GM23338 (cell line): ENCODE measurements at regions not wholly inside any gene's neighbourhood (a gene's known extent, or its start where the extent isn't known, plus 50 kb on each side); places are given as distances from the start of the nearest gene placed in this dataset.

ENCODE experiments used
- ATAC-seq: fragments of 200-7000 bp; cut with Tn5 transposase; 3 replicates; pipeline ENCODE4 v1.9.1; 2020
- DNase-seq: peaks from one replicate; pipeline ENCODE4 v3.0.0-alpha.2; 2015; ENCODE audit warnings: low spot score
- H2AFZ ChIP-seq: fragments of 200-600 bp; sonication (generic); 2 replicates; pipeline ENCODE4 v1.8.0; 2016; ENCODE audit warnings: antibody characterized with exemption, mild to moderate bottlenecking, moderate library complexity
- H3F3A ChIP-seq: fragments of 200-600 bp; sonication (generic); replicated peaks from 2 replicates; pipeline ENCODE4 v1.8.0; 2017; ENCODE audit warnings: antibody characterized with exemption, mixed run types, low read depth
- H3K27ac ChIP-seq: fragments of 200-600 bp; sonication (generic); 2 replicates; pipeline ENCODE4 v1.6.1; 2016; ENCODE audit warnings: low read depth
- H3K27me3 ChIP-seq: fragments of 200-600 bp; sonication (generic); 2 replicates; pipeline ENCODE4 v1.8.0; 2016; ENCODE audit warnings: mild to moderate bottlenecking, mixed run types, moderate library complexity; ENCODE audit not compliant: insufficient read depth
- H3K36me3 ChIP-seq: fragments of 200-600 bp; sonication (generic); 2 replicates; pipeline ENCODE4 v1.8.0; 2016; ENCODE audit warnings: mild to moderate bottlenecking; ENCODE audit not compliant: insufficient read depth
- H3K4me1 ChIP-seq: fragments of 200-600 bp; sonication (generic); 2 replicates; pipeline ENCODE4 v1.8.0; 2016; ENCODE audit warnings: mild to moderate bottlenecking, moderate library complexity; ENCODE audit not compliant: insufficient read depth
- H3K4me2 ChIP-seq: fragments of 200-600 bp; sonication (generic); 2 replicates; pipeline ENCODE4 v1.7.1; 2017; ENCODE audit warnings: mixed run types
- H3K4me3 ChIP-seq: fragments of 200-600 bp; sonication (generic); 2 replicates; pipeline ENCODE4 v1.6.1; 2016; ENCODE audit warnings: mixed run types
- H3K79me2 ChIP-seq: fragments of 200-600 bp; sonication (generic); replicated peaks from 2 replicates; pipeline ENCODE4 v1.8.0; 2017; ENCODE audit warnings: mild to moderate bottlenecking; ENCODE audit not compliant: insufficient read depth
- H3K9me2 ChIP-seq: fragments of 200-600 bp; sonication (generic); 2 replicates; pipeline ENCODE4 v1.8.0; 2017; ENCODE audit not compliant: insufficient read depth
- H4K20me1 ChIP-seq: fragments of 200-600 bp; sonication (generic); replicated peaks from 2 replicates; pipeline ENCODE4 v1.8.0; 2017; ENCODE audit warnings: mild to moderate bottlenecking; ENCODE audit not compliant: insufficient read depth
- H3K27ac Mint-ChIP-seq: 2 replicates; pipeline ENCODE4 v1.8.0; 2020; ENCODE audit warnings: inconsistent platforms, mild to moderate bottlenecking, moderate library complexity, mixed read lengths
- H3K27me3 Mint-ChIP-seq: 3 replicates; pipeline ENCODE4 v1.8.0; 2022; ENCODE audit warnings: low read depth, mild to moderate bottlenecking, moderate library complexity, mixed read lengths, inconsistent platforms; ENCODE audit not compliant: insufficient read depth, poor library complexity
- H3K36me3 Mint-ChIP-seq: 3 replicates; pipeline ENCODE4 v1.8.0; 2021; ENCODE audit warnings: low read depth, mild to moderate bottlenecking, inconsistent platforms, moderate library complexity, mixed read lengths
- H3K4me1 Mint-ChIP-seq: 3 replicates; pipeline ENCODE4 v1.8.0; 2020; ENCODE audit warnings: mild to moderate bottlenecking, inconsistent platforms, mixed read lengths
- H3K4me3 Mint-ChIP-seq: 3 replicates; pipeline ENCODE4 v1.8.0; 2021; ENCODE audit warnings: moderate library complexity, mild to moderate bottlenecking, inconsistent platforms, mixed read lengths
- H3K9me3 Mint-ChIP-seq: 3 replicates; pipeline ENCODE4 v1.8.0; 2020; ENCODE audit warnings: moderate library complexity, mild to moderate bottlenecking, inconsistent platforms, mixed read lengths
- ETS1 ChIP-seq: IDR thresholded peaks from 2 replicates; pipeline ENCODE4 v1.6.1; 2016; ENCODE audit warnings: antibody characterized with exemption
- EZH2 ChIP-seq: fragments of 200-600 bp; sonication (generic); IDR thresholded peaks from one replicate; pipeline ENCODE4 v1.8.0; 2017; ENCODE audit warnings: antibody characterized with exemption, mild to moderate bottlenecking, low read depth; ENCODE audit not compliant: unreplicated experiment
- EZH2phosphoT487 ChIP-seq: fragments of 200-600 bp; sonication (generic); IDR thresholded peaks from one replicate; pipeline ENCODE4 v1.8.1; 2018; ENCODE audit warnings: antibody characterized with exemption; ENCODE audit not compliant: unreplicated experiment
- JUNB ChIP-seq: IDR thresholded peaks from one replicate; pipeline ENCODE4 v1.6.1; 2016; ENCODE audit warnings: antibody characterized with exemption; ENCODE audit not compliant: unreplicated experiment
- STAT1 ChIP-seq: IDR thresholded peaks from one replicate; pipeline ENCODE4 v1.6.1; 2016; ENCODE audit warnings: antibody characterized with exemption; ENCODE audit not compliant: unreplicated experiment
- ZNF331 ChIP-seq: fragments of 250-450 bp; sonication (Bioruptor Pico); IDR thresholded peaks from 2 replicates; pipeline ENCODE4 v1.5.0; 2020; ENCODE audit warnings: low read depth, mild to moderate bottlenecking, moderate library complexity
- TF ChIP-seq, protein P1 (sequence below): fragments of 250-450 bp; sonication (Bioruptor Pico); IDR thresholded peaks from 2 replicates; pipeline ENCODE4 v1.5.0; 2020; ENCODE audit warnings: mild to moderate bottlenecking, moderate library complexity

GRCh38 chr12:87317302-87317701, 711.9 kb downstream of the C12orf50 start (continued):
- TF ChIP-seq, protein P1, sequence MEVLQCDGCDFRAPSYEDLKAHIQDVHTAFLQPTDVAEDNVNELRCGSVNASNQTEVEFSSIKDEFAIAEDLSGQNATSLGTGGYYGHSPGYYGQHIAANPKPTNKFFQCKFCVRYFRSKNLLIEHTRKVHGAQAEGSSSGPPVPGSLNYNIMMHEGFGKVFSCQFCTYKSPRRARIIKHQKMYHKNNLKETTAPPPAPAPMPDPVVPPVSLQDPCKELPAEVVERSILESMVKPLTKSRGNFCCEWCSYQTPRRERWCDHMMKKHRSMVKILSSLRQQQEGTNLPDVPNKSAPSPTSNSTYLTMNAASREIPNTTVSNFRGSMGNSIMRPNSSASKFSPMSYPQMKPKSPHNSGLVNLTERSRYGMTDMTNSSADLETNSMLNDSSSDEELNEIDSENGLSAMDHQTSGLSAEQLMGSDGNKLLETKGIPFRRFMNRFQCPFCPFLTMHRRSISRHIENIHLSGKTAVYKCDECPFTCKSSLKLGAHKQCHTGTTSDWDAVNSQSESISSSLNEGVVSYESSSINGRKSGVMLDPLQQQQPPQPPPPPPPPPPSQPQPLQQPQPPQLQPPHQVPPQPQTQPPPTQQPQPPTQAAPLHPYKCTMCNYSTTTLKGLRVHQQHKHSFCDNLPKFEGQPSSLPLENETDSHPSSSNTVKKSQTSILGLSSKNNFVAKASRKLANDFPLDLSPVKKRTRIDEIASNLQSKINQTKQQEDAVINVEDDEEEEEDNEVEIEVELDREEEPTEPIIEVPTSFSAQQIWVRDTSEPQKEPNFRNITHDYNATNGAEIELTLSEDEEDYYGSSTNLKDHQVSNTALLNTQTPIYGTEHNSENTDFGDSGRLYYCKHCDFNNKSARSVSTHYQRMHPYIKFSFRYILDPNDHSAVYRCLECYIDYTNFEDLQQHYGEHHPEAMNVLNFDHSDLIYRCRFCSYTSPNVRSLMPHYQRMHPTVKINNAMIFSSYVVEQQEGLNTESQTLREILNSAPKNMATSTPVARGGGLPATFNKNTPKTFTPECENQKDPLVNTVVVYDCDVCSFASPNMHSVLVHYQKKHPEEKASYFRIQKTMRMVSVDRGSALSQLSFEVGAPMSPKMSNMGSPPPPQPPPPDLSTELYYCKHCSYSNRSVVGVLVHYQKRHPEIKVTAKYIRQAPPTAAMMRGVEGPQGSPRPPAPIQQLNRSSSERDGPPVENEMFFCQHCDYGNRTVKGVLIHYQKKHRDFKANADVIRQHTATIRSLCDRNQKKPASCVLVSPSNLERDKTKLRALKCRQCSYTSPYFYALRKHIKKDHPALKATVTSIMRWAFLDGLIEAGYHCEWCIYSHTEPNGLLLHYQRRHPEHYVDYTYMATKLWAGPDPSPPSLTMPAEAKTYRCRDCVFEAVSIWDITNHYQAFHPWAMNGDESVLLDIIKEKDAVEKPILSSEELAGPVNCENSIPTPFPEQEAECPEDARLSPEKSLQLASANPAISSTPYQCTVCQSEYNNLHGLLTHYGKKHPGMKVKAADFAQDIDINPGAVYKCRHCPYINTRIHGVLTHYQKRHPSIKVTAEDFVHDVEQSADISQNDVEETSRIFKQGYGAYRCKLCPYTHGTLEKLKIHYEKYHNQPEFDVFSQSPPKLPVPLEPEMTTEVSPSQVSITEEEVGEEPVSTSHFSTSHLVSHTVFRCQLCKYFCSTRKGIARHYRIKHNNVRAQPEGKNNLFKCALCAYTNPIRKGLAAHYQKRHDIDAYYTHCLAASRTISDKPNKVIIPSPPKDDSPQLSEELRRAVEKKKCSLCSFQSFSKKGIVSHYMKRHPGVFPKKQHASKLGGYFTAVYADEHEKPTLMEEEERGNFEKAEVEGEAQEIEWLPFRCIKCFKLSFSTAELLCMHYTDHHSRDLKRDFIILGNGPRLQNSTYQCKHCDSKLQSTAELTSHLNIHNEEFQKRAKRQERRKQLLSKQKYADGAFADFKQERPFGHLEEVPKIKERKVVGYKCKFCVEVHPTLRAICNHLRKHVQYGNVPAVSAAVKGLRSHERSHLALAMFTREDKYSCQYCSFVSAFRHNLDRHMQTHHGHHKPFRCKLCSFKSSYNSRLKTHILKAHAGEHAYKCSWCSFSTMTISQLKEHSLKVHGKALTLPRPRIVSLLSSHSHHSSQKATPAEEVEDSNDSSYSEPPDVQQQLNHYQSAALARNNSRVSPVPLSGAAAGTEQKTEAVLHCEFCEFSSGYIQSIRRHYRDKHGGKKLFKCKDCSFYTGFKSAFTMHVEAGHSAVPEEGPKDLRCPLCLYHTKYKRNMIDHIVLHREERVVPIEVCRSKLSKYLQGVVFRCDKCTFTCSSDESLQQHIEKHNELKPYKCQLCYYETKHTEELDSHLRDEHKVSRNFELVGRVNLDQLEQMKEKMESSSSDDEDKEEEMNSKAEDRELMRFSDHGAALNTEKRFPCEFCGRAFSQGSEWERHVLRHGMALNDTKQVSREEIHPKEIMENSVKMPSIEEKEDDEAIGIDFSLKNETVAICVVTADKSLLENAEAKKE (CRISPR knock-in tag): no peak
- TF ChIP-seq JUNB (no peak), EZH2phosphoT487 (no peak)

DNA sequence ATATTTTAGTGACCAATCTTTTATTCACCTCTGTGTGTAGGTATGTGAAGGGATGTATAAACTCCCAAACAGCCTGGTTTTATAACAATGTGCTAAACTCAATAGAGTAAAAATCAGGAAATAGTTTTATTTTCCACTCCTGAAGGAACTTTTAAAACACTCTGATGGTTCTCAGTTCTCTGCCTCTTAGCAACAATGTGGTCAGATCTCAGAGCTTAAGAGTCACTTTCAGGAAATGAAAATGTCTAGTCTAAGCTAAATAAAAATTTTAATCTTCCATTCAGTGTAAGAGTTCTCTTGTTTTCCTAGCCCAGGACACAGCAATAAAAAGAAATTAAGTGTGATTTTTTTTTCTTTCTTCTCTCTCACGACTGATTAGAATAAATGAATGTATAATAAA, 718.0 kb downstream of the C12orf50 start:
- Histone ChIP-seq H3K9me2 (no peaks in the 10 kb centered on the region), H3K4me2 (no peak overlapping the region), H3K79me2 (no peaks in the 10 kb centered on the region), H3K4me1 (no peaks in the 10 kb centered on the region), H3K4me3 (no peak overlapping the region), H3F3A (no peaks in the 10 kb centered on the region), H2AFZ (no peak overlapping the region), H3K27me3 (no peaks in the 10 kb centered on the region), H3K27ac (no peak overlapping the region), H4K20me1 (no peaks in the 10 kb centered on the region), H3K36me3 (no peaks in the 10 kb centered on the region)
- no peaks in the 10 kb centered on the region for H3K9me3 Mint-ChIP-seq
- H3K4me3 Mint-ChIP-seq: no peak overlapping the region
- ATAC-seq: no peak
- no peak for DNase-seq
- peaks cover 2% of the 10 kb centered on the region; the same call in 1 of the 3 replicates for H3K4me1 Mint-ChIP-seq
- H3K36me3 Mint-ChIP-seq: no peaks in the 10 kb centered on the region
- no peak overlapping the region for H3K27ac Mint-ChIP-seq
- H3K27me3 Mint-ChIP-seq: no peaks in the 10 kb centered on the region
- TF ChIP-seq EZH2 (no peak), ZNF331 (CRISPR knock-in tag) (no peak), STAT1 (no peak), JUNB (no peak), ETS1 (no peak), EZH2phosphoT487 (no peak)
- TF ChIP-seq, protein P1 (CRISPR knock-in tag): no peak
